Gastroesophageal sphincter (tissue), 4 donors: ENCODE measurements at regions not wholly inside any gene's neighbourhood (a gene's known extent, or its start where the extent isn't known, plus 50 kb on each side); places are given as distances from the start of the nearest gene placed in this dataset.

Experiments
- ATAC-seq: fragments of 150-250 bp; one replicate; pipeline ENCODE4 v1.9.1; 2016; ENCODE audit warnings: mild to moderate bottlenecking, moderate library complexity
- H3K27ac ChIP-seq, 4 donors: fragments of 200-600 bp; sonication (generic) in 3 of 4; 1 replicate in 3 of 4; 2 replicates in 1 of 4; pipeline ENCODE4 v1.5.1; 2016 to 2019
- H3K27me3 ChIP-seq: fragments of 200-600 bp; sonication (generic); one replicate; pipeline ENCODE4 v1.5.1; 2019
- H3K36me3 ChIP-seq, 2 donors: fragments of 200-600 bp; sonication (generic); one replicate each; pipeline ENCODE4 v1.5.1; 2019; ENCODE audit warnings: control low read depth in 1 of 2
- H3K4me1 ChIP-seq, 3 donors: fragments of 200-600 bp; sonication (generic); 1 replicate in 2 of 3; 2 replicates in 1 of 3; pipeline ENCODE4 v1.5.1; 2016 to 2019; ENCODE audit warnings: control low read depth in 2 of 3
- H3K4me3 ChIP-seq, 2 donors: fragments of 200-600 bp; sonication (generic); one replicate each; pipeline ENCODE4 v1.5.1; 2019; ENCODE audit warnings: mild to moderate bottlenecking in 1 of 2, moderate library complexity in 1 of 2
- H3K9me3 ChIP-seq, 3 donors: fragments of 200-600 bp; sonication (generic); one replicate each; pipeline ENCODE4 v1.5.1; 2017 to 2019; ENCODE audit warnings: control low read depth in 2 of 3
- EP300 ChIP-seq: sonication (generic); formaldehyde crosslinking; IDR thresholded peaks from one replicate; pipeline ENCODE4 v1.6.1; 2017; ENCODE audit warnings: antibody characterized with exemption, mild to moderate bottlenecking
- POLR2A ChIP-seq, 2 donors: fragments of 450-650 bp; IDR thresholded peaks; one replicate each; pipeline ENCODE4 v1.6.1; 2017; ENCODE audit warnings: antibody characterized with exemption in 2 of 2, mild to moderate bottlenecking in 2 of 2, moderate library complexity in 1 of 2
- POLR2AphosphoS5 ChIP-seq: sonication (generic); formaldehyde crosslinking; IDR thresholded peaks from one replicate; pipeline ENCODE4 v1.6.1; 2017; ENCODE audit warnings: antibody characterized with exemption
- WGBS, 2 donors: methylation state at CpG; one replicate each; pipeline ENCODE4 v1.1.5; 2018; ENCODE audit warnings: low coverage in 1 of 2; 5-methylcytosine and 5-hydroxymethylcytosine counted together
- TF ChIP-seq, protein P1 (sequence below), 4 experiments: fragments of 200-600 bp in 2 of 4; fragments of 450-650 bp in 2 of 4; sonication (generic) in 1 of 4; IDR thresholded peaks; one replicate each; pipeline ENCODE4 v1.5.1; 2017 to 2019; ENCODE audit warnings: antibody characterized with exemption in 4 of 4, mild to moderate bottlenecking in 2 of 4, moderate library complexity in 2 of 4

DNA sequence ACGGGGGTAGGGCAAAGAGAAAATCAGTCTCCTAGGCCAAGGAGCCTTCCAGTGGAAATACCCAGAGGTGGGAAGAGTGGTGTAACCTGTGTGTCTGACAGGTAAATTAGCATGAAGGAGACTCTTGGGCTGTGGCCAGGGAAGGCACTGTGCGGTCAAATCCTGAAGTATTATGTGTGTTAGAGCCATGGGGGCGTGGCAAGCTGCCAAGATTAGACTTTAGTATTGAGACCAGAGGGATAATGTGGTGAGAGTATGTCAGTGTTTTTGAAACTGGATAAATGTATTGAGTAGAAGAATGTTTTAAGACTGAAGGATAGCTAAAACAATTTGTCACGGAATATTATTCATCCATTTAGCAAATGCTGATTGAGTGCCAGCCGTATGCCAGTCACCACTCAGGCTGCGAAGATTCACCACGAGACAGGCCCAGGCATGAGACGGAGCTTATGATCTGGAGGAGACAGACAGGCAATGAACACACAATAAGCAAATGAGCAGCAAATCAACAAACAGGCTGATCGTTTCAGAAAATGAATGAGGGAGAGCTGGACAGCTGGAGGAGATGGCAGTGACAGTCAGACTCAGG lies 445.9 kb downstream of the MCTP2 start:
- no peak for ATAC-seq
- WGBS, 2 donors, result 85 to 87% methylated on average over 8 to 9 of the region's 9 CpGs
- no peak for TF ChIP-seq POLR2AphosphoS5
- TF ChIP-seq, protein P1, sequence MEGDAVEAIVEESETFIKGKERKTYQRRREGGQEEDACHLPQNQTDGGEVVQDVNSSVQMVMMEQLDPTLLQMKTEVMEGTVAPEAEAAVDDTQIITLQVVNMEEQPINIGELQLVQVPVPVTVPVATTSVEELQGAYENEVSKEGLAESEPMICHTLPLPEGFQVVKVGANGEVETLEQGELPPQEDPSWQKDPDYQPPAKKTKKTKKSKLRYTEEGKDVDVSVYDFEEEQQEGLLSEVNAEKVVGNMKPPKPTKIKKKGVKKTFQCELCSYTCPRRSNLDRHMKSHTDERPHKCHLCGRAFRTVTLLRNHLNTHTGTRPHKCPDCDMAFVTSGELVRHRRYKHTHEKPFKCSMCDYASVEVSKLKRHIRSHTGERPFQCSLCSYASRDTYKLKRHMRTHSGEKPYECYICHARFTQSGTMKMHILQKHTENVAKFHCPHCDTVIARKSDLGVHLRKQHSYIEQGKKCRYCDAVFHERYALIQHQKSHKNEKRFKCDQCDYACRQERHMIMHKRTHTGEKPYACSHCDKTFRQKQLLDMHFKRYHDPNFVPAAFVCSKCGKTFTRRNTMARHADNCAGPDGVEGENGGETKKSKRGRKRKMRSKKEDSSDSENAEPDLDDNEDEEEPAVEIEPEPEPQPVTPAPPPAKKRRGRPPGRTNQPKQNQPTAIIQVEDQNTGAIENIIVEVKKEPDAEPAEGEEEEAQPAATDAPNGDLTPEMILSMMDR (IDR thresholded peaks at IDR 0.05), result no peak
- TF ChIP-seq EP300, result no peak
- TF ChIP-seq POLR2A (IDR thresholded peaks at IDR 0.05), result no peak
- Histone ChIP-seq H3K27ac (no peak overlapping the region), H3K27me3 (no peaks in the 10 kb centered on the region), H3K9me3 (no peaks in the 10 kb centered on the region), H3K4me1 (peaks cover 0 to 8% (median 0%) of the 10 kb centered on the region in 3 donors), H3K4me3 (no peak overlapping the region), H3K36me3 (no peaks in the 10 kb centered on the region)

DNA sequence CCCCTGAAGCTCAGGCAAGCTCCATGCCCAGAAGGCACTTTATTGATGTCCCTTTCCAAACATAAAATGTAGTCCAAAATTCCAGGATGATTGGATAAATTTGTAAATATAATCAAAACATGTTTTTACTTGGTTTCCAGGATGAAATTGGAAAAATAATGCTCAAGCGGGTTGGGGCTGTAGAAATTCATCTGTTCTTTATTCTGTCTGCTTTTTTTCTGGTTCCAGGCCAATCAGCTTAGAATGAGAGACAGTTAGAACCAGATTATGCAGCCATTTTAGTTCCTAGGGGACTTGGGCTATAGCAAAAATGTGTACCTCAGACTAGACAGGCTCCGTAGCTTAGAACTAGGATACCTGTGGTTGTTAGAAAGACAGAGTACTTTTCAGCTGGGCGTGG lies 450.8 kb downstream of the MCTP2 start:
- H3K36me3 ChIP-seq, result no peaks in the 10 kb centered on the region
- ATAC-seq, result no peak
- WGBS, 2 donors, result 96 to 100% methylated on average over 3 of the region's 3 CpGs
- TF ChIP-seq, protein P1 (IDR thresholded peaks at IDR 0.05), result no peak
- no peak for TF ChIP-seq POLR2AphosphoS5
- TF ChIP-seq EP300, result no peak
- no peak for TF ChIP-seq POLR2A (IDR thresholded peaks at IDR 0.05)
- H3K4me3 ChIP-seq, result no peak overlapping the region
- no peak overlapping the region for H3K27ac ChIP-seq
- no peaks in the 10 kb centered on the region for H3K4me1 ChIP-seq
- no peaks in the 10 kb centered on the region for H3K27me3 ChIP-seq
- no peaks in the 10 kb centered on the region for H3K9me3 ChIP-seq

DNA sequence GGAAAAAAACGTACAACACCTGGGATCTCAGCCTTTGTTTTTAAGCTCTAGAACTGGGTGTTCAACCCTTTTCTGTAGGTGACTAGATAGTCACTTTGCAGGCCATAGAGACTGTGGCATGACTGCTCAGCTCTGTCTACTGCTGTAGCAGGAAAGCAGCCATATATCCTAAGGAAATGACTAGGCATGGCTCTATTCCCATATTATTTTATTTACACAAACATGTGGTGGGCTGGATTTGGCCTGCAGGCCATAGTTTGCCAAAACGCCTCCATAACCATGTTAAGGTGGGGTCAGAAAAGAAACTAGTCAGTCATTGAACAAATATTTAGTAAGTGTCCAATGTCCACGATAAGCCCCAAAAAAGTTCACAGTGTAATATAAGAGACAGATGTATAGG lies 452.5 kb downstream of the MCTP2 start:
- ATAC-seq, result no peak
- 65 to 77% methylated on average over 3 of the region's 3 CpGs for WGBS, 2 donors
- no peak for TF ChIP-seq POLR2A (IDR thresholded peaks at IDR 0.05)
- TF ChIP-seq, protein P1 (IDR thresholded peaks at IDR 0.05), result no peak
- TF ChIP-seq EP300, result no peak
- TF ChIP-seq POLR2AphosphoS5, result no peak

DNA sequence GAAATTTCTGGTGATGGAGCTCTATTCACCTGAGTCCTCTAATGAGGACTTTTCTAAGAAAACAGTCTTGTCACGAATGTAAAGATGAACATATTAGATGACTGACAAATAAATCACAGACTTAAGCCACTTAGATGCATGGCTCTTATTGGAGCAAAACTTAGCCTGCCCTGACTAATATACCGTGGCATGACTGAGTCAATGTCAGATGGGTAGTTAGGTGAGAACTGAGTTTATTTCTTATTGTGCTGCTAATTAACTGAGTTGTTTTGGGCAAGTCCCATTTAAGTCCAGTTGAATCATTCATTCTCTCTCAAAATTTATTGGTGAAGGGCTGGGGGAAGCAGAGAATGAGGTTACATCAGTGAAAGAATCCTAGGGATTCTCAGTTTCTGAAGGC lies 459.8 kb downstream of the MCTP2 start:
- H3K4me1 ChIP-seq, result no peaks in the 10 kb centered on the region
- 71 to 92% methylated on average over 2 of the region's 2 CpGs for WGBS, 2 donors
- no peak for ATAC-seq

More for the DNA sequence above, 452.5 kb downstream of the MCTP2 start:
- no peaks in the 10 kb centered on the region for H3K36me3 ChIP-seq
- H3K4me3 ChIP-seq, result no peak overlapping the region
- no peaks in the 10 kb centered on the region for H3K27me3 ChIP-seq
- H3K9me3 ChIP-seq, result no peaks in the 10 kb centered on the region
- H3K4me1 ChIP-seq, result no peaks in the 10 kb centered on the region
- H3K27ac ChIP-seq, result no peak overlapping the region

DNA sequence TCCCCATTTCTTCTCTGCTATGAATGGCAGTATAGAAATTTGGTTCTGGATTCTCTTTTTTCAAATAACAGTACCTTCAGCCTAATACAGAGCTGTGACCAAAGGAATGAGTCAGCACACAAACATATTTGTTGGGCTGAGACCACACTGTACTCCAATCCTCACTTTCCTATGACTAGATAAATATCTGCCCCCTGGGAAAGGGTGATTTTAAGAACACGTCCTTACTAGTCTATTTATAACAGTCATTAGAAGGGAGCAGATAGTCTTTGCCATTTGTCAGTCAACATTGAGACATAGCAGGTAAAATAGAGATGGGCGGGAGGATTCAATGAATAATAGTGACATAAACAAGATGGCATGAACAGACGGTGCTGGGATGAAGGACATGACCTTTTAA lies 461.3 kb downstream of the MCTP2 start:
- H3K9me3 ChIP-seq, result no peaks in the 10 kb centered on the region
- TF ChIP-seq POLR2A (IDR thresholded peaks at IDR 0.05), result no peak
- no peak for TF ChIP-seq EP300
- TF ChIP-seq POLR2AphosphoS5, result no peak
- TF ChIP-seq, protein P1 (IDR thresholded peaks at IDR 0.05), result no peak
- H3K27me3 ChIP-seq, result no peaks in the 10 kb centered on the region
- no peaks in the 10 kb centered on the region for H3K4me1 ChIP-seq
- 59 to 79% methylated on average over 3 of the region's 3 CpGs for WGBS, 2 donors
- no peak for ATAC-seq
- no peak overlapping the region for H3K4me3 ChIP-seq
- H3K36me3 ChIP-seq, result no peaks in the 10 kb centered on the region
- no peak overlapping the region for H3K27ac ChIP-seq

More for the DNA sequence above, 459.8 kb downstream of the MCTP2 start:
- TF ChIP-seq POLR2A (IDR thresholded peaks at IDR 0.05) (no peak), EP300 (no peak), POLR2AphosphoS5 (no peak)
- TF ChIP-seq, protein P1 (IDR thresholded peaks at IDR 0.05), result no peak
- H3K9me3 ChIP-seq, result no peaks in the 10 kb centered on the region
- H3K27me3 ChIP-seq, result no peaks in the 10 kb centered on the region
- H3K36me3 ChIP-seq, result no peaks in the 10 kb centered on the region
- H3K4me3 ChIP-seq, result no peak overlapping the region
- no peak overlapping the region for H3K27ac ChIP-seq
